ENCODE measurements at regions not wholly inside any gene's neighbourhood (a gene's known extent, or its start where the extent isn't known, plus 50 kb on each side); places are given as distances from the start of the nearest gene placed in this dataset.
A peak's percentile ranks its signal among the peaks of the same experiment; 100 is the strongest.
"Not testable (repeated sequence)": the region's sequence is repeated elsewhere in the genome, so short reads cannot be mapped to it uniquely, and the experiment has no call there.

DNA sequence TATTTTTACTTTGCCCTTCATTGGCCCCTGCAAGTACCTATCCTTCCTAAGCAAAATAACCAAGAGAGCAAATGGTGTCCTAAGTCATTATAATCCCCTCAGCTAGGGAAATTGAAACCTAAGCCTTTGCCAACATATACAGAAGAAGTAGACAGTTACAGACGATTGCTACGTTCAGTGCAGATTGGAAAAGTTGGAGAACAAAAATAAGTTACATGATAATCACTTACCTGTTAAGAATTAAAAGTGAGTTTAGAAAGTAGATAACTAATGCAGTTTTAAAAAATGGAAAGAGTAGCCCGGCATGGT is 244.8 kb downstream of the MPDZ start:
- TF ChIP-seq, protein P1, sequence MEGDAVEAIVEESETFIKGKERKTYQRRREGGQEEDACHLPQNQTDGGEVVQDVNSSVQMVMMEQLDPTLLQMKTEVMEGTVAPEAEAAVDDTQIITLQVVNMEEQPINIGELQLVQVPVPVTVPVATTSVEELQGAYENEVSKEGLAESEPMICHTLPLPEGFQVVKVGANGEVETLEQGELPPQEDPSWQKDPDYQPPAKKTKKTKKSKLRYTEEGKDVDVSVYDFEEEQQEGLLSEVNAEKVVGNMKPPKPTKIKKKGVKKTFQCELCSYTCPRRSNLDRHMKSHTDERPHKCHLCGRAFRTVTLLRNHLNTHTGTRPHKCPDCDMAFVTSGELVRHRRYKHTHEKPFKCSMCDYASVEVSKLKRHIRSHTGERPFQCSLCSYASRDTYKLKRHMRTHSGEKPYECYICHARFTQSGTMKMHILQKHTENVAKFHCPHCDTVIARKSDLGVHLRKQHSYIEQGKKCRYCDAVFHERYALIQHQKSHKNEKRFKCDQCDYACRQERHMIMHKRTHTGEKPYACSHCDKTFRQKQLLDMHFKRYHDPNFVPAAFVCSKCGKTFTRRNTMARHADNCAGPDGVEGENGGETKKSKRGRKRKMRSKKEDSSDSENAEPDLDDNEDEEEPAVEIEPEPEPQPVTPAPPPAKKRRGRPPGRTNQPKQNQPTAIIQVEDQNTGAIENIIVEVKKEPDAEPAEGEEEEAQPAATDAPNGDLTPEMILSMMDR (conservative IDR thresholded peaks at IDR 0.05), result no peak
- peak overlapping the region; percentile 65 for H3K27ac ChIP-seq

DNA sequence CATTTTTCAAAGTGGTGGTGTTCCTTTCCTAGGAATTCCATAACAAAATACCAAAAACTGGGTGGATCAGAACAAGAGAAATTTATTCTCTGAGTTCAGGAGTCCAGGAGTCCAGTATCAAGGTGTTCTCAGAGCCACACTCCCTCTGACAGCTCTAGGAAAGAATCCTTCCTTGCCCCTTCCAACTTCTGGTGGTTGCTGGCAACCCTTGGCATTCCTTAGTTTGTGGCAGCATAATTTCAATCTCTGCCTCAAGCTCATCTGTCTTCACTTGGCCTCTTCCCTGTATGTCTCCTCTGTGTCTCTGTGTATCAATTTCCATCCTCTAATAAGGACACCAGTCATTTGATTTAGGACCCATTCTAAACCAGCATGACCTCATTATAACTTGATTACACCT is 243.7 kb downstream of the MPDZ start:
- H3K27ac ChIP-seq, result no peak overlapping the region
- TF ChIP-seq, protein P1 (conservative IDR thresholded peaks at IDR 0.05), result no peak

- not testable (repeated sequence) for H3K27ac ChIP-seq
Measured at GRCh38 chr9:13037808-13038207, 241.7 kb downstream of the MPDZ start.

- TF ChIP-seq, protein P1 (conservative IDR thresholded peaks at IDR 0.05), result no peak
- no peak overlapping the region for H3K27ac ChIP-seq
Measured at GRCh38 chr9:13047827-13048587, 231.5 kb downstream of the MPDZ start.

- TF ChIP-seq, protein P1 (conservative IDR thresholded peaks at IDR 0.05), result no peak
- peak overlapping the region; percentile 42 for H3K27ac ChIP-seq
Measured at GRCh38 chr9:13049223-13049622, 230.3 kb downstream of the MPDZ start.

- no peak overlapping the region for H3K27ac ChIP-seq
- TF ChIP-seq, protein P1 (conservative IDR thresholded peaks at IDR 0.05), result no peak
Measured at GRCh38 chr9:13053504-13053903, 226.0 kb downstream of the MPDZ start.

GRCh38 chr9:13054389-13054788 is 225.1 kb downstream of the MPDZ start:
- TF ChIP-seq, protein P1 (conservative IDR thresholded peaks at IDR 0.05), result no peak
- H3K27ac ChIP-seq, result no peak overlapping the region

All from VCaP (cell line).